Spleen (tissue), 7 donors: ENCODE measurements at regions not wholly inside any gene's neighbourhood (a gene's known extent, or its start where the extent isn't known, plus 50 kb on each side); places are given as distances from the start of the nearest gene placed in this dataset.

ENCODE experiments used
- CTCF ChIP-seq, 11 experiments: fragments of 200-600 bp in 7 of 11; fragments of 450-650 bp in 4 of 11; sonication (generic) in 4 of 11; IDR thresholded peaks in 8 of 11; conservative IDR thresholded peaks in 3 of 11; 1 replicate in 7 of 11; 2 replicates in 4 of 11; pipeline versions ENCODE4 v1.4.0 to v1.8.0; 2016 to 2021; ENCODE audit warnings: antibody characterized with exemption in 11 of 11, inconsistent platforms in 4 of 11, mild to moderate bottlenecking in 1 of 11
- POLR2A ChIP-seq, 3 donors: fragments of 450-650 bp; IDR thresholded peaks; one replicate each; pipeline ENCODE4 v1.5.1; 2017; ENCODE audit warnings: antibody characterized with exemption in 3 of 3, mild to moderate bottlenecking in 1 of 3
- POLR2AphosphoS5 ChIP-seq, 3 donors: sonication (generic); formaldehyde crosslinking; IDR thresholded peaks; one replicate each; pipeline ENCODE4 v1.5.1; 2017; ENCODE audit warnings: antibody characterized with exemption in 3 of 3
- donor health status: DM: no; HTN: no; CAD: no; lungs with moderate emphysema.
- donor health status: DM: no; HTN: no; CAD: no.
- donor health status: DM: no; HTN: no; CAD: no.

- TF ChIP-seq CTCF (IDR thresholded peaks at IDR 0.05 in 8 of 11, conservative IDR thresholded peaks at IDR 0.05 in 3 of 11) (no peak), POLR2A (IDR thresholded peaks at IDR 0.05) (no peak), POLR2AphosphoS5 (IDR thresholded peaks at IDR 0.05) (no peak)
Observed at GRCh38 chr5:18264126-18264882, 630.0 kb downstream of the TAF11L14 start.
